NCI-H1694 treated with DMSO at 0.1 percent for 48 hours (cell line): ENCODE measurements at regions not wholly inside any gene's neighbourhood (a gene's known extent, or its start where the extent isn't known, plus 50 kb on each side); places are given as distances from the start of the nearest gene placed in this dataset.
"Not testable (repeated sequence)": the region's sequence is repeated elsewhere in the genome, so short reads cannot be mapped to it uniquely, and the experiment has no call there.

Experiments
- DNase-seq: peaks from one replicate; lab custom pipeline; 2025; lab: John Stamatoyannopoulos, UW

DNA sequence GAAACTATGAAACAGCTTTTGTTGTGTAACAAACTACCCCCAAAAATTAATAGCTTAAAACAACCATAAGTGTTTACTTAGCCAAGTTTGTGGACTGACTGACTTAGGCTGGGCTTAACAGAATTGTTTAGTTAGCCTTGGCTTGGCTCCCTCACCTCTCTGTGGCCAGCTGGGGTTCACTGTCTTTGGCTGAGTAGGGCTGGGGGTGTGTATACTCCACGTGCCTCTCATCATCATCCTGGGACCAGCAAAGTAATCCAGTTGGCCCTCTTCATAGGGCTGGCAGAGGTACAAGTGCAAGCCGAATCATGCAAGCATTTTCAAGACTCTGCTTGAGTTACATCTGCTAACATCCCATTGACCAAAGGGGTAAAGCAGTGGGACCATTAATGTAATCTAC is 252.3 kb downstream of the BRINP2 start:
- DNase-seq = no peak

DNA sequence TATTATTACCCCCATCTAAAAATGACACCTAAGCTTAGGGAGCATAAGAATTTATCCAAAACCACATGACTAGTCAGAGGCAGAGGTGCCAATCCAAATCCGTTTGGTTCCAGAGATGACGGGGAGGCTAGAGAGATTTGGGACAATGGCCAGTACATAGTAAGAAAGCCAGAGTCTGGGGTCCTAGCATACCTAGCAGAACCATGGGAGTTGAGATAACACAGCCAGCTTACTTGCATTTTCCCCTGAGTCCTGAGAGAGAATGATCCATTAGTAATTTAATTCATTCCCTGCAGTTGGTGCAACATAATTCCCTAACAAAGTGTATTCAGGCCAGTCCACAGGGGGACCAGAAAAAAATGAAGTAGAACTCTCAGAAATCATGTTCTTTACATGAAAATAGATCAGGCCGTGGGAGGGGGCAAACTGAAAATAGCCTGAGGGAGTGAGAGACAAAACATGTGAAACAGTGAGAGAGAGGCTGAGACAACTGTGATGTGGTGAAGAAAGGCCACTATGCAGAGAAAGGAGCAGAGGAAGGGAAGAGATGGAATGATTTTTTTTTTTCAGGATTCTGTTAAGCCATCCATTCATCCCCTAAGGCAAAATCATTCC is 243.3 kb downstream of the BRINP2 start:
- DNase-seq = no peak

- DNase-seq = no peak
Observed at GRCh38 chr1:177411381-177411780, 240.6 kb downstream of the BRINP2 start.

- DNase-seq = no peak
Observed at GRCh38 chr1:177410179-177410766, 239.5 kb downstream of the BRINP2 start.

GRCh38 chr1:177406323-177406722 is 235.6 kb downstream of the BRINP2 start:
- not testable (repeated sequence) for DNase-seq

DNA sequence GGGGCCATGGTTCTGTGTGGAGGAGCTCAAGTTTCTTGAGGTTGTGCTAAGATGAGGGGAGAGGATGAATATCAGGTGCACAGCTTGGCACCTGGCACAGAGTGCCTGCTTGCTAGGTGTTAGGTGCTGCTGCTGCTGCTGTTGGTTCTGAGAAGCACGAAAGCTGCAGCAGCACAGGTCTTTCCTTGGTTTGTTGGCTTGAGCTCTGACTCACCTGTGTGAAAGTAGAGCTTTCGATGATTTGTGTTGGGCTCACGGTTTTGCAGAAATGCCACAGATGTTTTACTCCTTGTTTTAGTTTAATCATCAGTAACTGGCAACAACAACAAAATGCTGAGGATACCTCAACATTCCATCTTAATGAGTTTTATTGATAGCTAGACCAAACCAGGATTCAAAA is 221.6 kb downstream of the BRINP2 start:
- no peak for DNase-seq

- no peak for DNase-seq
Observed at GRCh38 chr1:177385760-177386698, 215.3 kb downstream of the BRINP2 start.

- no peak for DNase-seq
Observed at GRCh38 chr1:177384461-177384860, 213.7 kb downstream of the BRINP2 start.

GRCh38 chr1:177383715-177384114 is 213.0 kb downstream of the BRINP2 start:
- no peak for DNase-seq

DNA sequence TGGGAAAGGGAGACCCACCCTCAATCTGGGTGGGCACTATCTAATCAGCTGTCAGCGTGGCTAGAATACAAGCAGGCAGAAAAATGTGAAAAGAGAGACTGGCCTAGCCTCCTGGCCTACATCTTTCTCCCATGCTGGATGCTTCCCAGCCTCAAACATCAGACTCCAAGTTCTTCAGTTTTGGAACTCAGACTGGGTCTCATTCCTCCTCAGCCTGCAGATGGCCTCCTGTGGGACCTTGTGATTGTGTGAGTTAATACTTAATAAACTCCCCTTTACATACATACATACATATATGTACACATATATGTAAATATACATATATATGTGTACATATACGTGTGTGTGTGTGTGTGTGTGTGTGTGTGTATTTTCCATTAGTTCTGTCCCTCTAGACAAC is 207.1 kb downstream of the BRINP2 start:
- DNase-seq = no peak

DNA sequence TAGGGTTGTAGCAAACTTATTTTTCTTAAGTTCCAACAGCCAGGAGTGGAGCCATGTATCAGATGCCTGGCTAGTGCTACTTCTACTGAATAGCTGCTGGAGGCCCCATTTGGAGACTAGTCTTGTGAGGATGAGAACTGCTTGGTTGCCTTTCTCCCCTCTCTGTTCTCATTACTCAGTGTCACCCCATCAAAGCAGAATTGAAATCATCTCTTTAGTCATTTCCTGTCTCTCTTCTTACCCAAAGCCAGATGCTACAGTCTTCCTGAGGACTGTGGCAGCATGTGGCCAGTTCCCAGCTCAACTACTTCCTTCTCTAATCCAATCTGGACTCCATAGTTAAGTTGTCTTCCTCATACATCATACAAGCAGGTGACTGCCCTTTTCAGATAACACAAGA is 197.5 kb downstream of the BRINP2 start:
- DNase-seq = no peak

GRCh38 chr1:177366091-177366490 is 195.3 kb downstream of the BRINP2 start:
- no peak for DNase-seq

DNA sequence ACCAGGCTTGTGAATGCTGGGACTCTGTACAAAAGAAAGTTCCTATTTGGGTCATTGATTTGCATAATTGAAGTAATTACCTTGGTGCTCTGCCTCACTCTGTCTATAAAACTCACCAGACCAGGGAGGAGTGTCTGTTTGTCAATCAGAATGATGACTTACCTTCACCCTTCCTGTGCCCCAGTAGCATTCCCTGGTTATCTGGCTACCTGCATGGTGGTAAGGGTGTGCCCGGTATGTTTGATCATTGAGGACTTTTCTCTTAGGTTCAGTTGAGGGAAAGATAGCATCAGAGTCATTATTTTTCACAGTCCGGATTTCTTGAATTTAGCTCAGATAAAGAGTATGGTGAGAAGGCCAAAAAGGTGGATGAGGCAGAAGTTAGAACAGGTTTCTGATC is 190.0 kb downstream of the BRINP2 start:
- DNase-seq = no peak

- DNase-seq = no peak
Observed at GRCh38 chr1:177356674-177357435, 186.1 kb downstream of the BRINP2 start.

- DNase-seq = no peak
Observed at GRCh38 chr1:177355575-177355974, 184.8 kb downstream of the BRINP2 start.

DNA sequence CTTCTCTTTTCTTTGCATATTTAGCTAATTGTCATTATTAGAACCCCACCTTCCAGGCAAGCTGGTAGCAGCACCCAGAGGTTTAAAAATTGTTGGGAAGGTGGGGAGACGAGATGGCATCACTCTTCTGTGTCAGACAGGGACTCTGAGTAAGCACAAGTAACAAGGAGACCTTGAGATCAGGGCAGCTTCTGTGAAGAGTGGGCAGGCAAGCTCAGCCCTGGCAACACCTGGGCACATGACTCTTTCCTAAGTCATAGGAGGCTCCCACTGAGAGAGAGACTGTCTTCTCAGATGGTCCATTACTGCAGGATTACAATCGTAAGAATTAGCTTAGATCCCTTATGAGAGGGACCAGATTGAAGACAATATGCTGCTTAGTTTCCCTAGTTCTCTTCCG is 183.5 kb downstream of the BRINP2 start:
- no peak for DNase-seq

GRCh38 chr1:177351361-177352108 is 180.8 kb downstream of the BRINP2 start:
- DNase-seq = no peak

- no peak for DNase-seq
Observed at GRCh38 chr1:177346790-177347359, 176.1 kb downstream of the BRINP2 start.

DNA sequence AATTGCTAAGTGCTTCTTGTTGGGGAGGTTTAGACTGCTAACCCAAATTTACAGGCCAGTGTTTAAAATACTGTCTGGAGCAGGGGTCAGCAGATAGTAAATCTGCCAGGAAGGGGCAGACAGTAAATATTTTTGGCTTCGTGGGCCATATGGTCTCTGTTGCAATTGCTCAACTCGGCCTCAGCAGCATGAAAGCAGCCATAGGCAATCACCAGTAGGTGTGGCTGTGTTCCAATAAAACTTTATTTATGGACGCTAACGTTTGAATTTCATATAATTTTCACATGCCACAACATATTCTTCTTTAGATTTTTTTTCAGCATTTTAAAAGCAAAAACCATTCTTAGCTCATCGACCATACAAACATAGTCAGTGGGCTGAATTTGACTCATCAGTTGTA is 172.7 kb downstream of the BRINP2 start:
- DNase-seq = no peak

DNA sequence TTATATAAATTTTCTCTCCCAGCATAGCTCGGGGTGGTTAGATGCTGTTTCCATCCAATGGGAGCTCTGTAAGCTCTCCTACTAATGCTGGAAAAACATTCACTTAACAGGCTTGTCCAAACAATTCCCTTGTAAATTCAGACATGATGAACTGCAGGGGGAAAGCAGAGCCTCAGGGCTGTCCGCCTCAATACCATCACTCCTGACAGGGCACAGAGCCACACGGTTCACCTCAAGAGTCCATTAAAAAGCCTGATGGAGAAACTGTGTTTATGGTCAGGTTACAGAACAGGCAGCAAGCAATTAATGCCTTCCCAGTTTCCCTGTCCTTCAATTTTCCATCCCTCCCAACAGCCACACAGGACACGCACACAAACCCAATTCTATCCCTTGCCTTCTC is 171.0 kb downstream of the BRINP2 start:
- no peak for DNase-seq

GRCh38 chr1:177340601-177341067 is 169.9 kb downstream of the BRINP2 start:
- DNase-seq = no peak
